Inflammatory macrophage treated with lipopolysaccharide for 4 hours (primary cell): ENCODE measurements at regions not wholly inside any gene's neighbourhood (a gene's known extent, or its start where the extent isn't known, plus 50 kb on each side); places are given as distances from the start of the nearest gene placed in this dataset.

Experiments used
- DNase-seq: peaks from one replicate; pipeline ENCODE4 v3.0.0-alpha.2; 2020

DNA sequence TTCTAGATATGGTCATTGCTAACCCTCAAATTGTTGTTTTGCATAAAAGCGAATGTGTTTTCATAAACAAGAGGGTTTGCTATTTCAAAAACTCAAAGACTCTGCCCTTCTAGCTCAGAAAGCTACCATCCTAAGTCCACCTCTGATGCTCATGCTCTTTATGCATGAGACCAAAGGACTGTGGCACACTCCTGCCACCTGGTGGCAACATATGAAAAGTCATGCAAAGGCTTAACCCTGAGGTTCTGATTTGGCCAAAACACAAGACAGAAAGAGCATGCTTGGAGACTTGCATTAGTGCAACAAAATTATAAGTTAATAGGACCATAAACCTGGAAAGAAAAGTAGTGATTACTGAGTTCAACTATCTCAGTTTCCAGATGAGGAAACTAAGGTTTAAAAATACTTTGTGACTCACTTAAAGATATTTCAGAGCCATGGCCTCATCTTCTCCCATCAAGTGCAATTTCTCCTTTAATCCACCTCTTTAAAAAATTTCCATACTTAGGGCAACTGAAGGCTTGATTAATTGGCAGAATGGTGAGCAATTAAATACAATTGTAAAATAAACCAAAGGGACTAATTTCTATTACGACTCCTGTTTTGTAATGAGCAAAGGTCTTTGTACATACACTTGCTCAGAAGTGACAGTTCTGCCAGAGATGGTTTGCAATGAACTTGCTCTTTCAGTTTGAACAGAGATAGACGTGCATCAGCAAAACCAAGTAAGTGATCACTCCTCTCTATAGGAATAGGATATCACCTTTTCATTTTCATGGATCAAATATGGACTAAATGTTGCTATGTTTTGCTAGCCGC is 110.7 kb upstream of the RAD23B start:
- DNase-seq = peak; percentile 75

DNA sequence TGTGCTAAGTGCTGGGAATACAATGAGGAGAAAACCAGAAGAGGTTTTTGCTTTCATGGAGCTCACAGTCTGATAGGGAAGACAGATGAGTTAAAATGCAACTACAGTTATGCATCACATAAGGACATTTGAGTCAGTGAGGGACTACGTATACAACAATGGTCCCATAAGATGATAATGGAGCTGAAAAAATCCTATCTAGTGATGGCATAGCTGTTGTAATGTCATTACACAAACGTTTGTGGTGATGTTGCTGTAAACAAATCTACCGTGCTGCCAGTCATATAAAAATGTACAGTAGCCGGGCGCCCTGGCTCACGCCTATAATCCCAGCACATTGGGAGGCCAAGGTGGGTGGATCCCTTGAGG is 110.1 kb upstream of the RAD23B start:
- no peak for DNase-seq

DNA sequence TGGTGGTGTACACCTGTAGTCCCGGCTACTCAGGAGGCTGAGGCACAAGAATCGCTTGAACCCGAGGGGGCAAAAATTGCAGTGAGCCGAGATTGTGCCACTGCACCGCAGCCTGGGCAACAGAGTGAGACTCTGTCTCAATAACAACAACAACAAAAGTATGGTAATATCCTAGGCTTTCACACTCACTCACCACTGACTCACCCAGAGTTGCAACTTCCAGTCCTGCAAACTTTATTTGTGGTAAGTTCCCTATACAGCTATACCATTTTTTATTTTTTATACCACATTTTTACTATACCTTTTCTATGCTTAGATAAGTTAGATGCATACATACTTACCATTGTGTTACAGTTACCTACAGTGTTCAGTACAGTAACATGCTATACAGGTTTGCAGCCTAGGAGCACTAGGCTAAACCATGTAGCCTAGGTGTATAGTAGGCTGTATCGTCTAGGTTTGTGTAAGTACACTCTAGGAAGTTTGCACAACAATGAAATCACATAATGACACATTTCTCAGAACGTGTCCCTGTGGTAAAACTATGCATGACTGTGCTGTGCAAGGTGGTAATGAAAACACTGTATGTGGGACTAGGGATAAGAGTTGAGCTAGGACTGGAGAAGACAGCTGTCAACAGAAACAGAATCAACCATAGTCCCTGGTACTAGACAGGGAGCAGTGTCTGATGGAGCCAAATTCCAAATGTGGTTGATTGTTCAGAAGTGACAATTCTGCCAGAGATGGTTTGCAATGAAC is 109.5 kb upstream of the RAD23B start:
- peak; percentile 70 for DNase-seq

DNA sequence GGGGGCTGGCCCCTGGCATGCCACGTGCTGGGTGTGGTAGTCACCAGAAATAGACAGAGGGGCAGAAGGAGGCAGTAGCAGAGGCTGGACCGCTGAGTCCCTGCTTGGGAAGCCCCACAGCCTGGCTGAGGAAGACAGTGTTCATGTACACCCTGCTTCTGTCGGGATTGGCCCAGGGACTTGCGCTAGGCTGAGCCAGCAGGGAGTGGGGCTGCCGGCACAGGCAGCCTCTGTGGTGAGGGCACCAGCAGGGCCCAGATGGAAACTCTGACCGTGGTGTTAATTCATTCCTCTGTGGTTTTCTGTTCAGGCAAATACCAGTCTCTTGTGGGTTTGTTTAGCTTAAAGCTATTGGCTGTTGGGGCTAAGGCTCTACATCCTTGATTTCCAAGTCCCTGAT is 108.6 kb upstream of the RAD23B start:
- DNase-seq = no peak

DNA sequence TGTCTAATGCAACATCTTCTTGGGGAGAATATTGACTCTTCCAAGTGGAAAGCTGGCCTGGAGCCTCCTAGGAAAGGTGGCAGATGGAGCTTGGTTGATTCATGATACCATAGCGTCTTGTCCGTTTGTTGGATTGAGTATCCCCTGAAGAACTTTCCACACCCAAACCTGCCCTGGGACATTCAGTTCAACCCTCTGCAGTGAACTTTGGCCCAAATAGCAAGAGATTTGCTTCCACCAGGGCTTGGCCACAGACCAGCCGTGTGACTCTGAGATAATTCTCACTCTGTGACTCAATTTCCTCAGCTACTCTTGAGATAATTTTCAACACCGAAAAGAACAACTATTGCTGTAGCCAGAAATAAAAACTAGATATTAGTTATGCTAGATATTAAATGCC is 108.0 kb upstream of the RAD23B start:
- DNase-seq = peak; percentile 56

DNA sequence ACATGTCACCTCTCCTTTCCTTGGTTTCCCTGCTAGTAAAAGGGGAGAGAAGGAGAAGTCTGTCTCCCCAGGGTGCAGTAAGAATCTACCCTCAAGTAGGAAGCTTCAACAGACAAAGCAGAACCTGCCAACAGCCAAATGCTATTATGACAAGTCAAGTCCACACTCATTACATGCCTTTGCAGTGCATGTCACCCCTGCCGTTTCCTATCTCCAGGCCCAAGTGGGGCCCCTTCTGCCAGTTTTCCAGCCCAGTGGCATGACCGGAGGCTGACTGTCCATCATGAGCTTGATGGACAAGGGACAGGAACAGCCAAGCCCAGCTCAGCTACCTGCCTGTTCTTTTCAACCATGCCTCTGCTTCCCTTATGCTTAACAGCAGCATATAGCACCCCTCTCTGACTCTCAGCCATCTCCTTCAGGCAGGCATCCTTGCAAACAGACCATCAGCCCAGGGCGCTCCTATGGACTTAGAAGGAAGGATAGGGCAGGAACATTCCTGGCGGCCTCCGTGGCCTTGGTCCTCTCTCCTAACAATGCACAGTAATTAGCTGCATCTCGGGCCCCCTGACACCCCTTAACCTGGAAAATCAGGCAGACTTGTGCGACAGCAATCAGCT is 107.2 kb upstream of the RAD23B start:
- peak; percentile 33 for DNase-seq

DNA sequence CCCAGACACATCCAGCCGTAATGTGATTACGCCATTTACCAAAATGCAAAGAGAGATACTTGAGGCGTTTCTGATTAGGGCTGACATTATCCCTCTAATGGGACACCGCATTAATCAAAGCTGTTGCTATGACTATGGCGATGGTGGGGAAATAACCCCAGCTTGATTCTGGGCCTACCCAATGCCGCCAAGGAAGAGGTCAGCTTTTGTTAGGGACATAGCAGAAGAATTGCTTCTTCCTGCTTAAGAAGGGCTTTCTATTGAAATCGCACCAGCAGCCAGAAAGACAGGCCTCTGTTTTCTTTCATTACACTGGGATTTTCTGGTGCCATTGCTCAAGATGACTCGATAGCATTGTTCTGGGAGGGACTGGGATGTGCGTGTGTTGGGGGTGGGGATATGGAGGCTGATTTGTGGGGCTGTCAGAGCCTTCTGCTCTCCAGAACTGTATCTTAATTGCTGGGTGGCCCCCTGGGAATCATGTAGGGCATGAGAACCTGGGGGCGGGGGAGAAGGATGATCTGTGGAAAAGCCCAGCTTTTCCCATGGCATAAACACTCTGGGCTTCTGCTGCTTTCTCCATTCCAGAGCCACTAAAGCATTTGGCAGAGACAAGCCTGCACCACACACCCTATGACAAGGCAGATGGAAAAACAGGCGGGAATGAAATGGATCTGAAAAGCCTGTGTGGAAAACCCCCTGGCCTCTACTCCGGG is 106.5 kb upstream of the RAD23B start:
- DNase-seq = no peak

DNA sequence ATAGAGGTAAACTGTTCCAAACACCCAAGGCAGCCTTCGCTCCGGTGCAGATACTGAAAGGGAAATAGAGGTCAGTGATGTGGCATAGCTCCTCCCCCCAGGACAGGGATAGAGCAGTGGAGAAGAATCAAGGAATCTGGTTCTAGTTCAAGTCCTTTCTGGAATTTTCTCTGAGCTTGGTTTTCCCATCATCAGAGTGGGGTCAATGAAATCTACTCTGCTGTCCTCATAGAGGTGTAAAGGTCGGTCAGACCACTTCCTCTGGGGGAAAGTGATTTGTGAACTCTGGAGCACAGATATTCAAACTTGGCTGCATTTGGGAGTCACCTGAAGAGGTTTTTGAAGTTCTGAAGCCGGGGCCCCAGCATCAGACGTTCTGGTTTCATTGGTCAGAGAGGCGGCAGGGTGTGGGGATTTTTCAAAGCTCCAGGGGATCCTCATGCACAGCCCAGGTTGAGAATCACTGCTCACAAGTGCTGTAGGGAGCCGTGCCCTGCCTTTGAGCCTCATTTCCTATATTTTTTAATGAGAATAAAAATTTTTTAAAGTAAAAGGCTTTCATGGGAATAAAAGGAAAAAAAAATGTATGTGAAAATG is 105.7 kb upstream of the RAD23B start:
- no peak for DNase-seq

DNA sequence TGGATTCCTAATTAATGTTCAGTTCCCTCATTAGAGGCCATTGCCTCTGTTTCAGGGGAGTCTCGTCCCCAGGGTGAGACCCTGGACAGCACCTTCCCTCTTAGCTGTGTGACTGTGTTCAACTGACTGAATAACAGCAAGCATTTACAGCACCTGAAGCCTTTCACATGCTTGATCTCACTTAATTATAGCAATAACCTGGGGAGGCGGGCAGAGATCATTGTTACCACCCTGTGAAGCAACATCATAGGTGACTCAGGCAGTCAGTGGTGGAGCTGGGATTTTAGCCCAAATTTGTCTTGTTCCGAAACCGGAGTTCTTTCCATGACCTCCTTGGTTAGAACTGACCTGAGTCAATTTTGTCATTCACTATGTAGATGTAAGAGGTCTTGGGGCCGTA is 105.2 kb upstream of the RAD23B start:
- DNase-seq = no peak

DNA sequence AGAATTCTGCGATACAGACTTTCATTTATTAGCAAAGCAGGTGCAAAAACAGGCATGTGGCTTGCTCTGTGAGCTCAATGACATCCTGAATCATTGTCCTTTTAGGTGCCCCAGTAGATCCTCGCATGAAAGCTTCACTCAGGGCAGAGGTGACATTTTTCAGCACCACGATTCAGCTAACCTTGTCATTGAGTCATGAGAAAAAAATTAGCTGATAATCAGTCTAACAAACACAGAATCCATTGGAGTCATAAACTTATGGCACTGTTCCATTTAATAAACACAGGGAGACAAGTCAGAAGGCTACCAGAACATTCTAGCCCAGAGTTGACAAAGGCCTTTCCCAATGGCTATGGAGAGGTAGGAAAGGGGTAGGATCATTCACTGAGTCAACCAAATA is 104.8 kb upstream of the RAD23B start:
- no peak for DNase-seq

DNA sequence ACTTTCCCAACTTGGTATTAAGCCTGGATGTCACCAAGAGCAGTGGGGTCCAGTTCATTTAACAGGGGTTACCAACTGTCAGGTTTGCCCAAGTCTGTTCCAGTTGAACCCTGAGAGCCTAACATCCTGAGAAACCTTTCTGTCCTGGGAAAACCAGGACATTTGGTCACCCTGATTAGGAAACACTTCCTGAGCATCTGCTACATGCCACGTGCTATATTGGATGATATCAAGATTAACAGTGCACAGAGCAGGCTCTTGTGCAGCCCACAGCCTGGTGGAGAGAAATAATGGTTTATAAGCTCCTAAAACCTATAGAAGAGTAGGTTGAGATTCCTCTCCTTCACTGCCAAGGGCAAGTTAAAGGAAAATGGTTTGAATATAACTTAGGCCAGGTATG is 102.9 kb upstream of the RAD23B start:
- DNase-seq = no peak

DNA sequence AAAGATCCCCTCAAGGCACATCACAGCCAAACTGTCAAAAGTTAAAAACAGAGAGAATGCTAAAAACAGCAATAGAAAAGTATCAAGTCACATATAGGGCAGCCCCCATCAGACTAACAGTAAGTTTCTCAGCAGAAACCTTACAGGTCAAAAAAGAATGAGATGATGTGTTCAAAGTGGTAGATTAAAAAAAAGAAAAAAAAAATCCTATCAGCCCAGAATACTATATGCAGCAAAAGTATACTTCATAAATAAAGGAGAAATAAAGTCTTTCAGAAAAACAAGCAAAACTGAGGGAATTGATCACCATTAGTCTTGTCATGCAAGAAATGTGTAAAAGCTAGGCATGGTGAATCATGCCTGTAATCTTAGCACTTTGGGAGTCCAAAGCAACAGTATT is 99.9 kb upstream of the RAD23B start:
- DNase-seq = no peak

DNA sequence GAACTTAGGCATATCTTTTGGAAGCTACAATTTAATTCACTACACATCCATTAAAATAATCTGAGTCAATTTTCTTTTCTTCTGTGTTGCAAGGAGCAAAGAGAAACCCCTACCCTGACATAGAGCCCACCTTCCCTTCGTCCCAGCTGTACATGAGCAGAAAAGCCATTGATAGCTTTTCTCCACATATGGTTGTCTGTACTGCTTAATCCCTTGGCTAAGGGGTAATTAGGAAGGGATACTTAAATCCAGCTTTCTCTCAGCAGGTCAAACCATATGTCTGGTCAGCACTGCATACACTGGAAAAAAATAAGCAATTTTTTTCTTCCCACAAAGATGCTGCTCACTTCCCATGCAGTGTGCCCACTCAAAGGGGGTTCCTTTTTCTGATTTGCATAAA is 94.7 kb upstream of the RAD23B start:
- DNase-seq = peak; percentile 11

DNA sequence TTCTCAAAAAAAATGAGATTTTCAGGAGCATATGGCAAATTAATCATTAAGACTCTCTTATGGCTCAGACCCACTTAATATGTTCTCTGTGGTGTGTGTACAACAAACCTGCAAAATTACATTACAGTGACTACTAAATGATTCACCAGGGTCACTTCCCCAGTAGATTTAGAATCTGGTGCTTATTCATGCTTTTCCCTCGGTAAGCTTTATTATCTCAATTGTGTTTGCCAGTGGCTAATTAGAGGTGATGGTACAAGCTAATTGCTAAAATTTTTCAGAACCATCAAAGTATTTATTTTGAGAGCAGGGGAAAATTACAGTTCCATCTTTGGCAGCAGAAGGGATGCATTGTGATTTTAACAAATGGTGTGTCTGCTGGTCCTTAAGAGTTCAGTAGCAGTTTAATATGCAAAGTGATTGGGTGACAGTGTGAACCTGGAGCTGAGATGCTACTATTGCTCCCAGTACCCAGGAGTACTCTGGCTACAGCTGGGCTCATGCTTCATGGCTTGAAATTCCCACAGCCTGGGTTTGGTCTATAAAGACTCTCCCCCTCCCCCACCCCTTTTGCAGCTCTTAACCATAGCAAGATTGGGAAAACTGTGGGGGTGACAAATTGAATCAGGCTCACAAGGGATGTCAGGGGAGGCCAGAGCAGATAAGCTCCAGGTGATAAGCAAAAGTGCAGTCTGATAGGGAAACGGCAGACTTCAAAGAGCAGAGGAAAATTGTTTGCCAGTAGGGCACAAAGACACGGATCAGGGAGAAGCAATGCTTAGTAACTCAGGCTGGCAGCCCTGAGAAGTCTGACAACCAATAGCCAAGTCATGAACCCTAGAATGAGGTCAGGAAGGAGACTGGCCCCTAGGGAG is 92.8 kb upstream of the RAD23B start:
- DNase-seq = peak; percentile 20

DNA sequence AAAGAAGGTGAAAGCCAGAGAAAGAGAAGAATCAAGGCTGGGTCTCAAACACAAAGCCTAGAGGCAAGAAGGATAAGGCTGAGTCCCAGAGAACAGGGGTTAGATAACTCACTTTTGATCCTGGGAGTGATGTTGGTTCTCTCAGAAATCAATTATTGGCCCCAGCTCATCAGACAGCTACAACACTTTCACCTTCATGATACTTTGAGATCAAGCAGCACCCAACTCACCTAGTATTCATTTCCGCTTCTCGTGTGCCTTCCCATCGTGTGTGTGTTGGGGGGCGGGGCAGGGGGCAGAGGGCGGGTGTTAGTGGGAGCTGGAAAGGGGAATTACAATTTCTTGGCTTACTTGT is 92.2 kb upstream of the RAD23B start:
- no peak for DNase-seq

DNA sequence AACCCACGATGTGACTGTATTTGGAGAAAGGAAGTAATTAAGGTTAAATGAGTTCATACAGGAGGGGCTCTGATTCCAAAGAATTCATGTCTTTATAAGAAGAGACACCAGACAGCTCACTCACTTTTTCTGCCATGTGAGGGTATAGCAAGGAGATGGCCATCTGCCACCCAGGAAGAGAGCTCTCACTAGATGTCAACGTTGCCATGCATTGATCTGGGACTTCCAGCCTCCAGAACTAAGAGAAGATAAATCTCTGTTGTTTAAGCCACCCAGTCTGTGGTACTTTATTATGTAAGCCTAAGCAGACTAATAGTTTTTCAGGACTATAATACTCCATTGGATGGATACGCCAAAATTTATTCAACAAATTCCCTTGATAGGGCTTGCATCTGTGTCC is 89.8 kb upstream of the RAD23B start:
- no peak for DNase-seq

DNA sequence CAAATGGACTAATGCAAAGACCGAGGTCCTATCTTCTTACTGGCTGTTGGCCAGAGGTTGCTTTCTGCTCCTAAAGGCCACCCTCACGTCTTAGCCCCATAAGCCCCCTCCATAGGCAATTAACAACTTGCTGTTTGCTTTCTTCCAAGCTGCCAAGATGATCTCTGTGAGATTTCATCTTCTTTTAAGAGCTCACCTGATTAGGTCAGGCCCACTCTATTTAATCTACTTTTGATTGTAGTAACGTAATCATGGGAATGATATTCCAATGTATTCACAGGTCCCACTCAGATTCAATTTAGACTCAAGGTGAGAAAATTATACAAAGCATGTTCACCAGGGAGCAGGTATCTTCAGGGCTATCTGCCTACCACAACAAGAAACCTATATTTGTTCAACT is 84.4 kb upstream of the RAD23B start:
- DNase-seq = no peak

DNA sequence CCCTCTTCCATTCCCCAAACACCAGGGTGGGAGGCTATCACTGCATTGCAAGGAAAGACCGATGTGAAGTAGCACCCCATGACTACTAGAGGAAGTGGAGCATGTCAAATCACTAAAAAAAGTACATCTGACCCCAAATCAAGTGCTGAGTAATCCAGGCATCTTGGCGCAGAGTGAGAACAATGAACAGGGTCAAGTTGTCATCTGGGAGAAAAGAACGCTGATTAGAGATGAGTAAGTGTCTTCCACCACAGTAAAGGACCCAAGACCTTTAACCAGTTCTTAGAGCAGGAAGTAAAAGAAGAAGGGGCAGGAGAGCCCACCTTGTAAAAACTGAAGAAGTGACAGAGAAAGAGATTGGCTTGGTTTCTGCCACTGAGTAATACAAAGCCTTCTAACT is 75.0 kb upstream of the RAD23B start:
- no peak for DNase-seq

DNA sequence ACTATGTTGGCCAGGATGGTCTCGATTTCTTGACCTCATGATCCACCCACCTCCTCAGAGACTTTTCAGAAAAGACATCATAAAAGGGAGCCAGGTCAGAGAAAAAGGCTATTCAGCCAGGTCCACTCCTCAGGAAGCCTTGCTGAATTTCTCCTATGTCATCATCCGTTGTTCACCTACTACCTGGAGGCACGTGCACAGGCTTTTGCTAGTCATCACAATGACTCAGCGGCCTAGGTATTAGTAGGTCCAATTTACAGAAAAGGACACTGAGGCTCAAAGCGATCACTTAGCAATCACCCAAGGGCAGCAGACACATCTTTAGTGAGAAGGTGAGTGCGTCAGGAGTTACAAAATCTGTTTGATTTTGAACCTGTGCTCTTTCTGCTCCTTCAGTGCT is 72.3 kb upstream of the RAD23B start:
- DNase-seq = no peak

DNA sequence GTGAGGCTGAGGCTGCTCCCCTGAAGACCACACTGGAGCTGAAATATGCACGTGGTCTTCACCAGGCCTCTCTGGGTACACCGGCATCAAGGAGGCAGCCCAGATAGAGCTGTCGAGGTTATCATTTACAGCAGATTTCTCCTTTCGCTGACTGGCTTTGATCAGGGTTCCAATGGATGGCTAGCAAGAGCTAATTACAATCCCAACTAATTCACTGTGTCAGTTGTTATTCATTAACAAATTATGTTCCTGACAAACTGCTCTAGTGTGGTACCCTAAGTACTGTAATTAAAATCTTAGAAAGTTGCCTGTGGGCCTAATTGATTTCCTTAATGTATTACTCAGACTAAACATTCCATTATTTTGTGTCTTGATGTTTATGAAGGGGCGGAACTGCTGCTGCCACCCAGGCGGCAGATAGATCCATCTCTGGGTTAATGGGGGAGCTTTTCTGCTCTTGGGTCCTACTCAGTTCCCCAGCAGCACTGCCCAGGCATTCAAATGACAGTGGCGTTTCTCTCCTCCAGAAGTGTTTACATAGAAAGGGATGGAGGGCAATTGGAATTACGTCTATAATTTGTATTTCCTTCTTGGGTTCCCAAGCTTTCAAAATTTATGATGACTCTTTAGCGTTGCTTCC is 71.7 kb upstream of the RAD23B start:
- DNase-seq = no peak

DNA sequence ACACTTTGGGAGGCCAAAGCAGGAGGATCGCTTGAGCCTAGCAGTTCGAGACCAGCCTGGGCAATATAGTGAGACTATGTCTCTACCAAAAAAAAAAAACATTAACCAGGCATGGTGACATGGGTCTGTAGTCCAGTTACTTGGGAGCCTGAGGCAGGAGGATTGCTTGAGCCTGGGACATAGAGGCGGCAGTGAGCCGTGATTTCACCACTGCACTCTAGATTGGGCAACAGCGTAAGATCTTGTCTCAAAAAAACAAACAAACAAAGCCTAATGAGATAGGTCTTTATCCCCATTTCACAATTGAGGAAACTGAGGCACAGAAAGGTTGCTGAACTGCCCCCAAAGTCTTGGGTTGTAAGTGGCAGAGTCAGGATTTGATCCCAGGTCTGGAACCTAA is 70.5 kb upstream of the RAD23B start:
- no peak for DNase-seq

DNA sequence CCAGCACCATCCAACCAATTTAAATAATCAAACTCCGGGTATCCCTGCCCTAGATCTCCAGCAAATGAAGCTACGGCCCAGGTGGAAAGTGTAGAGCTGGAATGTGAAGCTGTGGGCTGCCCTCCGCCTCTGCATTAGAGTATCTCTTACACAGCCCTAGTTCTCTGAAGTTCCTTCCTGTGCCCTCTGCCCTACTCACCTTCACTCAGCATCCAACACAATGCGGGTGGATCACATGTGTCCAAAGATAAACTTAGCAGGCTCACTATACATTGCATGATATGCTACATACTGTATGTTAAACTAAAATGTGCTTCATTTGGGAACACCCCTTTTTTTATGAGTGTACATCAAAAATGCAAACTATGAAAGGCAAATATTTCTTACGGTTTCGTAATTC is 70.0 kb upstream of the RAD23B start:
- DNase-seq = no peak
